H1 (cell line): ENCODE measurements at regions not wholly inside any gene's neighbourhood (a gene's known extent, or its start where the extent isn't known, plus 50 kb on each side); places are given as distances from the start of the nearest gene placed in this dataset.

Source experiments
- GABPA ChIP-seq: IDR thresholded peaks from 2 replicates; pipeline ENCODE4 v1.6.1; 2011; ENCODE audit warnings: mild to moderate bottlenecking, low read length, moderate library complexity, borderline replicate concordance; ENCODE audit not compliant: insufficient read depth
- KDM5A ChIP-seq: fragments of 200-600 bp; IDR thresholded peaks from 2 replicates; pipeline ENCODE4 v1.7.1; 2012; ENCODE audit warnings: mild to moderate bottlenecking, low read length, inconsistent platforms, mixed read lengths
- ZNF274 ChIP-seq: IDR thresholded peaks from 2 replicates; pipeline ENCODE4 v1.7.0; 2012; ENCODE audit warnings: low read length, borderline replicate concordance; ENCODE audit errors: extremely low read depth

- no peak for TF ChIP-seq GABPA
- TF ChIP-seq KDM5A = no peak
- no peak for TF ChIP-seq ZNF274
Observed at GRCh38 chr1:244344001-244344400, 107.7 kb downstream of the ADSS2 start (continued).
